Neuron (in vitro differentiated cells): ENCODE measurements at regions not wholly inside any gene's neighbourhood (a gene's known extent, or its start where the extent isn't known, plus 50 kb on each side); places are given as distances from the start of the nearest gene placed in this dataset.
"Not testable (repeated sequence)": the region's sequence is repeated elsewhere in the genome, so short reads cannot be mapped to it uniquely, and the experiment has no call there.

Experiments
- H2AFZ ChIP-seq: one replicate; pipeline ENCODE4 v1.6.1; 2013; ENCODE audit warnings: low read depth, mild to moderate bottlenecking, inconsistent platforms, low read length, moderate library complexity
- H3K27me3 ChIP-seq: one replicate; pipeline ENCODE4 v1.6.1; 2013; ENCODE audit warnings: low read length; ENCODE audit not compliant: insufficient read depth
- H3K36me3 ChIP-seq: one replicate; pipeline ENCODE4 v1.6.1; 2013; ENCODE audit warnings: low read length; ENCODE audit not compliant: insufficient read depth
- H3K4me1 ChIP-seq: one replicate; pipeline ENCODE4 v1.6.1; 2013; ENCODE audit warnings: low read length; ENCODE audit not compliant: insufficient read depth
- H3K4me3 ChIP-seq: 2 replicates; pipeline ENCODE4 v1.5.1; 2013; ENCODE audit warnings: mild to moderate bottlenecking, low read length, moderate library complexity
- H3K9me3 ChIP-seq: one replicate; pipeline ENCODE4 v1.6.1; 2013; ENCODE audit warnings: low read length

DNA sequence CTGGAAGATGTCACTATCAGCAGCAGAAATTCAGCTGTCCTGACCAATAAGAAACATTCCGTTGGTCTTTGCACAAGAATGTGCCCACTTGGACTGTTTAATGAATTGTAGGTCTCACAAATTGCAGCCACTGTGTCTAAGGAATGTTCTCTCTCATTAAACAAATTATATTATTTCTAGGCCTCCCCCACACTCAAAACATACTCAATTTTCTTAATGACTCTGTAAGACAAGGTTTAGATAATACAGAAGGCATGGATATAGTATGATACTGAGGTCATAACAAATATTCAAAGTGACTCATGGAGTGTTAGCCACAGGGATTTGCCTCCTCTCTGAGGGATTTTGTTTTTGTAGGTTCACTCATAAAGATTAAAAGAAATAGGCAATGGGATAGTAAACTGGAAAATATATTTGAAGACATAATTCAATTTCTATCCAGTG is 197.5 kb downstream of the PTN start:
- H3K27me3 ChIP-seq = no peaks in the 10 kb centered on the region
- H3K4me3 ChIP-seq = no peak overlapping the region
- H3K36me3 ChIP-seq = no peaks in the 10 kb centered on the region
- no peaks in the 10 kb centered on the region for H3K9me3 ChIP-seq
- no peaks in the 10 kb centered on the region for H3K4me1 ChIP-seq
- no peak overlapping the region for H2AFZ ChIP-seq

DNA sequence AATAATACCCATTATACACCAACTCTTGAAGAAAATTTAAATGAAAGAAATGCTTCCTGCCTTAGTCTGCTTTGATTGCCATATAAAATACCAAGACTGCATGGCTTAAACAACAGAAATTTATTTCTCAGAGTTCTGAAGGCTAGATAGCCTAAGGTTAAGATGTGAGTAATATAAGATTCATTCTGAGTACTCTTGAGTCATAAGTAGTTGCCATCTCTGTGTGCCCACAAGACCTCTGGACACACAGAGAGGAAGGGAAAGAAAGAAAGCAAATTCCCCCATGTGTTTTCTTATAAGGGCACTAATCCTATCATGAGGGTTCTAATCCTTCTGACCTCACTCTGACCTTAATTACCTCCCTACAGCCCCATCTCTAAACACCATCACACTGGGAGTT is 201.2 kb downstream of the PTN start:
- Histone ChIP-seq H3K4me3 (no peak overlapping the region), H2AFZ (no peak overlapping the region), H3K36me3 (no peaks in the 10 kb centered on the region), H3K4me1 (no peaks in the 10 kb centered on the region), H3K9me3 (no peaks in the 10 kb centered on the region), H3K27me3 (no peaks in the 10 kb centered on the region)

DNA sequence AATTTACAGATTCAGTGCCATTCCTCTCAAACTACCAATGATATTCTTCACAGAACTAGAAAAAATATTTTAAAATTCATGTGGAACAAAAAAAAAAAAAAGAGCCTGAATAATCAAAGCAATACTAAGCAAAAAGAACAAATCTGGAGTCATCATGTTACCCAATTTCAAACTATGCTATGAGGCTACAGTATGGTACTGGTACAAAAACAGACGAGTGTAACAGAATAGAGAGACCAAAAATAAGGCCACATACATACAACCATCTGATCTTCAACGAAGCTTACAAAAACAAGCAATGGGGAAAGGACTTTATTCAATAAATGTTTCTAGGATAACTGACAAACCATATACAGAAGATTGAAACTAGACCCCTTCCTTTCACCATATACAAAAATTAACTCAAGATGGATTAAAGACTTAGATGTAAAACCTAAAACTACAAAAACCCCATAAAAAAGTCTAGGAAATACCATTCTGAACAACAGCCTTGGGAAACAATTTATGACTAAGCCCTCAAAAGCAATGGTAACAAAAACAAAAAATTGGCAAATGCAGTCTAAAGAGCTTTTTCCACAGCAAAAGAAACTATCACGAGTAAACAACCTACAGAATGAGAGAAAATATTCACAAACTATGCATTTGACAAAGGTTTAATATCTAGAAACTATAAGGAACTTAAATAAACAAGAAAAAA is 207.7 kb downstream of the PTN start:
- Histone ChIP-seq H3K9me3 (no peaks in the 10 kb centered on the region), H3K4me3 (no peak overlapping the region), H2AFZ (no peak overlapping the region), H3K4me1 (no peaks in the 10 kb centered on the region), H3K36me3 (no peaks in the 10 kb centered on the region), H3K27me3 (no peaks in the 10 kb centered on the region)

DNA sequence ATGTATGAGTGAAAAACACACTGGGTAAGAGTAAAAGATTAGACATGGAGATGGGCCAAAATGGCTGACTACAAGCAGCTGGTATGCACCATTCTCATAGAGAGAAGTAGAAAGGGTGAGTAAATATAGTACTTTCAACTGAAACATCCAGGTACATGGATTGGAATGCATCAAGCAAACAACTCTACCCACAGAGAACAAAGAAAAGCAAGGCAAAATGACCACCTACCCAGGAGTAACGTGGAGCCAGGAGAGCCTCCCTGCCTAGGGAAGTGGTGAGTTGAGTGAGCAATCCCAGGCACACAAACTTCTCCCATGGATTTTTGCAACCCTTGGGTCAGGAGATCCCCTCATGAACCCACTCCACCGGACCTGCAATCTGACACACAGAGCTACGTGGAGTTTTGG is 212.8 kb downstream of the PTN start:
- Histone ChIP-seq H3K36me3 (no peaks in the 10 kb centered on the region), H2AFZ (no peak overlapping the region), H3K9me3 (no peaks in the 10 kb centered on the region), H3K4me1 (no peaks in the 10 kb centered on the region), H3K4me3 (no peak overlapping the region), H3K27me3 (no peaks in the 10 kb centered on the region)

- no peak overlapping the region for H2AFZ ChIP-seq
- H3K9me3 ChIP-seq = no peaks in the 10 kb centered on the region
- H3K4me3 ChIP-seq = no peak overlapping the region
- no peaks in the 10 kb centered on the region for H3K27me3 ChIP-seq
- H3K4me1 ChIP-seq = no peaks in the 10 kb centered on the region
- H3K36me3 ChIP-seq = no peaks in the 10 kb centered on the region
Measured at GRCh38 chr7:137129025-137129424, 214.5 kb downstream of the PTN start.

GRCh38 chr7:137127806-137128205 is 215.7 kb downstream of the PTN start:
- H3K9me3 ChIP-seq = no peaks in the 10 kb centered on the region
- H3K4me3 ChIP-seq = no peak overlapping the region
- H3K27me3 ChIP-seq = no peaks in the 10 kb centered on the region
- no peaks in the 10 kb centered on the region for H3K36me3 ChIP-seq
- H2AFZ ChIP-seq = no peak overlapping the region
- H3K4me1 ChIP-seq = no peaks in the 10 kb centered on the region

- Histone ChIP-seq H2AFZ (no peak overlapping the region), H3K4me1 (no peaks in the 10 kb centered on the region), H3K9me3 (no peaks in the 10 kb centered on the region), H3K4me3 (no peak overlapping the region), H3K36me3 (no peaks in the 10 kb centered on the region), H3K27me3 (no peaks in the 10 kb centered on the region)
Measured at GRCh38 chr7:137127058-137127457, 216.5 kb downstream of the PTN start.

DNA sequence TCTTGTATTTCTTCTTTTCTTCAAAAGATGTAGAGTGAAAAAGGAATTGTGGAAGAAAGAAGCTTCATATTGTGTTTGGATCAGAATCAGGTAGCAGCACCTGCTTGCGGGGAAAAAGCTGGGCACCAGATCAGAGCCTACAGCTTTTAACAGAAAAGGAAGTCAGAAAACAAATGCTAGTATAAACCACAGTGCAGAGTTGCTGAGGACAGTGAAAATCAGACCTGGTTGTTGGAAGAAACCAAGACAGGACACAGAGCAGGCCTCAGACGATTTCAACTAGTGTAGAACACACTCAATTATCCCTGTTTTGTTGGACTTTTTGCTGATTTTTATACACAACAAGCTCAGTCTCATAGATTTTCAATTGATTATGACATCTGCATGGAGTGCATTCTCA is 221.4 kb downstream of the PTN start:
- H3K9me3 ChIP-seq = no peaks in the 10 kb centered on the region
- no peaks in the 10 kb centered on the region for H3K27me3 ChIP-seq
- no peak overlapping the region for H2AFZ ChIP-seq
- H3K4me1 ChIP-seq = no peaks in the 10 kb centered on the region
- H3K4me3 ChIP-seq = no peak overlapping the region
- H3K36me3 ChIP-seq = no peaks in the 10 kb centered on the region

- Histone ChIP-seq H3K36me3 (no peaks in the 10 kb centered on the region), H3K4me1 (no peaks in the 10 kb centered on the region), H3K4me3 (no peak overlapping the region), H3K27me3 (no peaks in the 10 kb centered on the region), H3K9me3 (no peaks in the 10 kb centered on the region), H2AFZ (no peak overlapping the region)
Measured at GRCh38 chr7:137120690-137121089, 222.8 kb downstream of the PTN start.

GRCh38 chr7:137110535-137110934 is 233.0 kb downstream of the PTN start:
- Histone ChIP-seq H3K27me3 (no peaks in the 10 kb centered on the region), H3K36me3 (no peaks in the 10 kb centered on the region), H3K9me3 (no peaks in the 10 kb centered on the region), H3K4me1 (peaks cover 6% of the 10 kb centered on the region), H2AFZ (peak overlapping the region; percentile 59), H3K4me3 (no peak overlapping the region)

GRCh38 chr7:137110091-137110509 is 233.4 kb downstream of the PTN start:
- Histone ChIP-seq H3K27me3 (no peaks in the 10 kb centered on the region), H3K4me1 (peaks cover 6% of the 10 kb centered on the region), H3K4me3 (no peak overlapping the region), H2AFZ (peak overlapping the region; percentile 59), H3K36me3 (no peaks in the 10 kb centered on the region), H3K9me3 (no peaks in the 10 kb centered on the region)

DNA sequence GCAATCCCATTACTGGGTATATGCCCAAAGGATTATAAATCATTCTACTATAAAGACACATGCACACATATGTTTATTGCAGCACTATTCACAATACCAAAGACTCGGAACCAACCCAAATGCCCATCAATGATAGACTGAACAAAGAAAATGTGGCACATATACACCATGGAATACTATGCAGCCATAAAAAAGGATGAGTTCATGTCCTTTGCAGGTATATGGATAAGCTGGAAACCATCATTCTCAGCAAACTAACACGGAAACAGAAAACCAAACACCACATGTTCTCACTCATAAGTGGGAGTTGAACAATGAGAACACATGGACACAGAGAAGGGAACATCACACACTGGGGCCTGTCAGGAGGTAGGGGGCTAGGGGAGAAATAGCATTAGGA is 235.7 kb downstream of the PTN start:
- not testable (repeated sequence) for H2AFZ ChIP-seq, H3K4me3 ChIP-seq, H3K4me1 ChIP-seq, H3K9me3 ChIP-seq, H3K36me3 ChIP-seq, H3K27me3 ChIP-seq

- not testable (repeated sequence) for H3K36me3 ChIP-seq, H3K4me3 ChIP-seq, H2AFZ ChIP-seq, H3K9me3 ChIP-seq, H3K27me3 ChIP-seq, H3K4me1 ChIP-seq
Measured at GRCh38 chr7:137103526-137103925, 235.1 kb downstream of the CHRM2 start.

DNA sequence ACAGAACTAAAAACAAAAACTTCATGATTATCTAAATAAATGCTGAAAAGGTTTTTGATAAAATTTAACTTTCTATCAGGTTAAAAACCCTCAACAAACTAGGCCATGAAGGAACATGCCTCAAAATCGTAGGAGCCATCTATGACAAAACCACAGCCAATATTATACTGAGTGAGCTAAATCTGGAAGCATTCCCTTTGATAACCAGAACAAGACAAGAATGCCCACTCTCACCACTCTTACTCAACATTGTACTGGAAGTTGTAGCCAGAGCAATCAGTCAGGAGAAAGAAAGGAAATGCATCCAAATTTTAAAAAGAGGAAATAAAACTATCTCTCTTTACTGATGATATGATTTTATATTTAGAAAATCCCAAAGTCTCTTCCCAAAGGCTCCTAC is 228.7 kb downstream of the CHRM2 start:
- H3K9me3 ChIP-seq = no peaks in the 10 kb centered on the region
- no peaks in the 10 kb centered on the region for H3K36me3 ChIP-seq
- no peaks in the 10 kb centered on the region for H3K4me1 ChIP-seq
- no peak overlapping the region for H2AFZ ChIP-seq
- H3K4me3 ChIP-seq = no peak overlapping the region
- H3K27me3 ChIP-seq = no peaks in the 10 kb centered on the region
